GM23338 (cell line): ENCODE measurements at regions not wholly inside any gene's neighbourhood (a gene's known extent, or its start where the extent isn't known, plus 50 kb on each side); places are given as distances from the start of the nearest gene placed in this dataset.
A peak's percentile ranks its signal among the peaks of the same experiment; 100 is the strongest.

Experiments
- ATAC-seq: fragments of 200-7000 bp; cut with Tn5 transposase; 3 replicates; pipeline ENCODE4 v1.9.1; 2020
- DNase-seq: peaks from one replicate; pipeline ENCODE4 v3.0.0-alpha.2; 2015; ENCODE audit warnings: low spot score
- H2AFZ ChIP-seq: fragments of 200-600 bp; sonication (generic); 2 replicates; pipeline ENCODE4 v1.8.0; 2016; ENCODE audit warnings: antibody characterized with exemption, mild to moderate bottlenecking, moderate library complexity
- H3F3A ChIP-seq: fragments of 200-600 bp; sonication (generic); replicated peaks from 2 replicates; pipeline ENCODE4 v1.8.0; 2017; ENCODE audit warnings: antibody characterized with exemption, mixed run types, low read depth
- H3K27ac ChIP-seq: fragments of 200-600 bp; sonication (generic); 2 replicates; pipeline ENCODE4 v1.6.1; 2016; ENCODE audit warnings: low read depth
- H3K27me3 ChIP-seq: fragments of 200-600 bp; sonication (generic); 2 replicates; pipeline ENCODE4 v1.8.0; 2016; ENCODE audit warnings: mild to moderate bottlenecking, mixed run types, moderate library complexity; ENCODE audit not compliant: insufficient read depth
- H3K36me3 ChIP-seq: fragments of 200-600 bp; sonication (generic); 2 replicates; pipeline ENCODE4 v1.8.0; 2016; ENCODE audit warnings: mild to moderate bottlenecking; ENCODE audit not compliant: insufficient read depth
- H3K4me1 ChIP-seq: fragments of 200-600 bp; sonication (generic); 2 replicates; pipeline ENCODE4 v1.8.0; 2016; ENCODE audit warnings: mild to moderate bottlenecking, moderate library complexity; ENCODE audit not compliant: insufficient read depth
- H3K4me2 ChIP-seq: fragments of 200-600 bp; sonication (generic); 2 replicates; pipeline ENCODE4 v1.7.1; 2017; ENCODE audit warnings: mixed run types
- H3K4me3 ChIP-seq: fragments of 200-600 bp; sonication (generic); 2 replicates; pipeline ENCODE4 v1.6.1; 2016; ENCODE audit warnings: mixed run types
- H3K79me2 ChIP-seq: fragments of 200-600 bp; sonication (generic); replicated peaks from 2 replicates; pipeline ENCODE4 v1.8.0; 2017; ENCODE audit warnings: mild to moderate bottlenecking; ENCODE audit not compliant: insufficient read depth
- H3K9me2 ChIP-seq: fragments of 200-600 bp; sonication (generic); 2 replicates; pipeline ENCODE4 v1.8.0; 2017; ENCODE audit not compliant: insufficient read depth
- H4K20me1 ChIP-seq: fragments of 200-600 bp; sonication (generic); replicated peaks from 2 replicates; pipeline ENCODE4 v1.8.0; 2017; ENCODE audit warnings: mild to moderate bottlenecking; ENCODE audit not compliant: insufficient read depth
- H3K27ac Mint-ChIP-seq: 2 replicates; pipeline ENCODE4 v1.8.0; 2020; ENCODE audit warnings: inconsistent platforms, mild to moderate bottlenecking, moderate library complexity, mixed read lengths
- H3K27me3 Mint-ChIP-seq: 3 replicates; pipeline ENCODE4 v1.8.0; 2022; ENCODE audit warnings: low read depth, mild to moderate bottlenecking, moderate library complexity, mixed read lengths, inconsistent platforms; ENCODE audit not compliant: insufficient read depth, poor library complexity
- H3K36me3 Mint-ChIP-seq: 3 replicates; pipeline ENCODE4 v1.8.0; 2021; ENCODE audit warnings: low read depth, mild to moderate bottlenecking, inconsistent platforms, moderate library complexity, mixed read lengths
- H3K4me1 Mint-ChIP-seq: 3 replicates; pipeline ENCODE4 v1.8.0; 2020; ENCODE audit warnings: mild to moderate bottlenecking, inconsistent platforms, mixed read lengths
- H3K4me3 Mint-ChIP-seq: 3 replicates; pipeline ENCODE4 v1.8.0; 2021; ENCODE audit warnings: moderate library complexity, mild to moderate bottlenecking, inconsistent platforms, mixed read lengths
- H3K9me3 Mint-ChIP-seq: 3 replicates; pipeline ENCODE4 v1.8.0; 2020; ENCODE audit warnings: moderate library complexity, mild to moderate bottlenecking, inconsistent platforms, mixed read lengths
- EZH2phosphoT487 ChIP-seq: fragments of 200-600 bp; sonication (generic); IDR thresholded peaks from one replicate; pipeline ENCODE4 v1.8.1; 2018; ENCODE audit warnings: antibody characterized with exemption; ENCODE audit not compliant: unreplicated experiment
- TF ChIP-seq, protein P1 (sequence below): fragments of 250-450 bp; sonication (Bioruptor Pico); IDR thresholded peaks from 2 replicates; pipeline ENCODE4 v1.5.0; 2020; ENCODE audit warnings: mild to moderate bottlenecking, moderate library complexity
- TF ChIP-seq, protein P2 (sequence below), 2 experiments: fragments of 200-600 bp in 1 of 2; sonication (generic) in 1 of 2; conservative IDR thresholded peaks; 2 replicates each; pipeline versions ENCODE4 v1.5.1 to v1.6.1; 2016 to 2017; ENCODE audit warnings: antibody characterized with exemption in 2 of 2, low read depth in 2 of 2, mild to moderate bottlenecking in 2 of 2, moderate library complexity in 1 of 2

DNA sequence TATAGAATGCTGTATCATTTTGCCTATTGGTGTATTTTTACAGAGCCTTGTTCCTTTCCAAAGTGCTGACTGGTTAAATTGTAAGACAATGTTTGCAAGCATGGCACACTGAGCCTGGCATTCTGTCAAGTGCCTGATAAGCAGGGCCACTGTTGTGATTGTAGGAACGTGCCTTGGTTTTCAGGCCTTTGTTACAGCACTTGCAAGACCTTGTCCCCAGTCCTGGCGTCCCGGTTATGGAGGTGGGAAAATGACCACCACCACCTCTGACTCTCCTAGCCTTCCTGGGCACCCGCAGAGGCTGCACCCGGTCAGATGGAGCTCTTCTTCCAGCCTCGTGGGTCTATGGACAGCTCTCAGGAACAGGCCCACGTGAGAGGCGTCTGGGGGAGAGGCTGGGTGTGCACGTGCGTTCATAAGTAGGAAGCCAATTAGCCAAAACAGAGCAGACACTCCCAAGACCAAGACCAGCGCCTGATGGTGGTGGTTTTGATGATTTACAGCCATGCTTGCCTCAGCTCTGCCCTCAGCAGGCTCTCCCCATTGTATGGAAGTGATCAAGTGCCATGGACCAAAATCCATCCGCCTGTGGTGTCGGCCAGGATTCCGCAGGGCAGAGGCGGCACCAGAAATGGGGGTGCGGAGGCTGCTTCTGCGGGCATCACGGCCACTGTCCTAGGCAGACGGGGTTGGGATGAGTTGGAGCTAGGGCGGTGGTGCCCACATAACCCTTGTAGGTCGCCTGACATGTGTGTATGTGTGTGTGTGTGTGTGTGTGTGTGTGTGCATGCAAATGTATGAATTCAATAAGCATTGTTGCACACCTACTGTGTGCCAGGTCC is 89.8 kb downstream of the RTL6 start:
- no peaks in the 10 kb centered on the region for H3K27me3 ChIP-seq

DNA sequence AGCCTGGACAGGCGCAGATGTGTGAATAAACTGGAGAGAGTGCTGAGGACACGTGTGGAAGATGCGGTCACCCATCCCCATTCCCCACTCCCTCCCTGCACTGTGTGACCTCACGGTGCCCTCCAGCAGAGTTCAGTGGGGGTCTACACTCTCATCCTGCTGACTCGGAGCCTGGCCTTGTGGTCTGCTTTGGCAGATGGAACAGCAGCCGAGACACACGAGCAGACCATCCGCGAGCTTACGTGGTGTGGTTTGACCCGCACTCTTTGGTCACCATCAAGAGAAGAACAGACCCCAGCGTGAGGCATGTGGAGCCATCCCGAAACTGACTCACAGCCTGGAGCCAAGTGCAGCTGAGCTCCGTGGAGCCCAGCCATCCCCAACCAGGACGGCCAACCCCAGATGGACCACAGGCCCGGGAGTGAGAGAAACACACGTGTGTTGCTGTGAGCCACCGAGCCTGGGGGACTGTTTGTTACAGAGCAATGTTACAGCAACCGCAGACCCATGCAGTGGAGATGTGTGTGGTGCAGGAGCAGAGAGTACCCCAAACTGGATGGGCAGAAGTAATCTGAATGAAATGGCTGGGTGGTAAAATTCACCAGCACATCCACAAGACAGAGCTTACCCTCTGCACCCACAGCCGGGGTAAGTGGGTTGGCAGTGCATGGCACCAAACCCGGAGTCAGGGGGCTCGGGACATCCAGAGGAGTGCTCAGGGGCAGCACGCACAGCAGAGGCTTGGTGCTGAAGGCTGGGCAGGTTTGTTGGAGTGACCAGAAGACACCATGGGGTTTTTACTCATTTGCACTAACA is 90.7 kb downstream of the RTL6 start:
- no peak for DNase-seq
- Histone ChIP-seq H3K4me1 (peaks cover 10% of the 10 kb centered on the region), H2AFZ (peak overlapping the region; percentile 94), H3F3A (no peaks in the 10 kb centered on the region), H3K4me2 (peak overlapping the region; percentile 48; the same call in 1 of the 2 replicates), H3K9me2 (no peaks in the 10 kb centered on the region), H3K27ac (no peak overlapping the region), H3K79me2 (no peaks in the 10 kb centered on the region), H3K27me3 (no peaks in the 10 kb centered on the region), H3K36me3 (no peaks in the 10 kb centered on the region), H4K20me1 (no peaks in the 10 kb centered on the region), H3K4me3 (no peak overlapping the region)
- TF ChIP-seq, protein P1, sequence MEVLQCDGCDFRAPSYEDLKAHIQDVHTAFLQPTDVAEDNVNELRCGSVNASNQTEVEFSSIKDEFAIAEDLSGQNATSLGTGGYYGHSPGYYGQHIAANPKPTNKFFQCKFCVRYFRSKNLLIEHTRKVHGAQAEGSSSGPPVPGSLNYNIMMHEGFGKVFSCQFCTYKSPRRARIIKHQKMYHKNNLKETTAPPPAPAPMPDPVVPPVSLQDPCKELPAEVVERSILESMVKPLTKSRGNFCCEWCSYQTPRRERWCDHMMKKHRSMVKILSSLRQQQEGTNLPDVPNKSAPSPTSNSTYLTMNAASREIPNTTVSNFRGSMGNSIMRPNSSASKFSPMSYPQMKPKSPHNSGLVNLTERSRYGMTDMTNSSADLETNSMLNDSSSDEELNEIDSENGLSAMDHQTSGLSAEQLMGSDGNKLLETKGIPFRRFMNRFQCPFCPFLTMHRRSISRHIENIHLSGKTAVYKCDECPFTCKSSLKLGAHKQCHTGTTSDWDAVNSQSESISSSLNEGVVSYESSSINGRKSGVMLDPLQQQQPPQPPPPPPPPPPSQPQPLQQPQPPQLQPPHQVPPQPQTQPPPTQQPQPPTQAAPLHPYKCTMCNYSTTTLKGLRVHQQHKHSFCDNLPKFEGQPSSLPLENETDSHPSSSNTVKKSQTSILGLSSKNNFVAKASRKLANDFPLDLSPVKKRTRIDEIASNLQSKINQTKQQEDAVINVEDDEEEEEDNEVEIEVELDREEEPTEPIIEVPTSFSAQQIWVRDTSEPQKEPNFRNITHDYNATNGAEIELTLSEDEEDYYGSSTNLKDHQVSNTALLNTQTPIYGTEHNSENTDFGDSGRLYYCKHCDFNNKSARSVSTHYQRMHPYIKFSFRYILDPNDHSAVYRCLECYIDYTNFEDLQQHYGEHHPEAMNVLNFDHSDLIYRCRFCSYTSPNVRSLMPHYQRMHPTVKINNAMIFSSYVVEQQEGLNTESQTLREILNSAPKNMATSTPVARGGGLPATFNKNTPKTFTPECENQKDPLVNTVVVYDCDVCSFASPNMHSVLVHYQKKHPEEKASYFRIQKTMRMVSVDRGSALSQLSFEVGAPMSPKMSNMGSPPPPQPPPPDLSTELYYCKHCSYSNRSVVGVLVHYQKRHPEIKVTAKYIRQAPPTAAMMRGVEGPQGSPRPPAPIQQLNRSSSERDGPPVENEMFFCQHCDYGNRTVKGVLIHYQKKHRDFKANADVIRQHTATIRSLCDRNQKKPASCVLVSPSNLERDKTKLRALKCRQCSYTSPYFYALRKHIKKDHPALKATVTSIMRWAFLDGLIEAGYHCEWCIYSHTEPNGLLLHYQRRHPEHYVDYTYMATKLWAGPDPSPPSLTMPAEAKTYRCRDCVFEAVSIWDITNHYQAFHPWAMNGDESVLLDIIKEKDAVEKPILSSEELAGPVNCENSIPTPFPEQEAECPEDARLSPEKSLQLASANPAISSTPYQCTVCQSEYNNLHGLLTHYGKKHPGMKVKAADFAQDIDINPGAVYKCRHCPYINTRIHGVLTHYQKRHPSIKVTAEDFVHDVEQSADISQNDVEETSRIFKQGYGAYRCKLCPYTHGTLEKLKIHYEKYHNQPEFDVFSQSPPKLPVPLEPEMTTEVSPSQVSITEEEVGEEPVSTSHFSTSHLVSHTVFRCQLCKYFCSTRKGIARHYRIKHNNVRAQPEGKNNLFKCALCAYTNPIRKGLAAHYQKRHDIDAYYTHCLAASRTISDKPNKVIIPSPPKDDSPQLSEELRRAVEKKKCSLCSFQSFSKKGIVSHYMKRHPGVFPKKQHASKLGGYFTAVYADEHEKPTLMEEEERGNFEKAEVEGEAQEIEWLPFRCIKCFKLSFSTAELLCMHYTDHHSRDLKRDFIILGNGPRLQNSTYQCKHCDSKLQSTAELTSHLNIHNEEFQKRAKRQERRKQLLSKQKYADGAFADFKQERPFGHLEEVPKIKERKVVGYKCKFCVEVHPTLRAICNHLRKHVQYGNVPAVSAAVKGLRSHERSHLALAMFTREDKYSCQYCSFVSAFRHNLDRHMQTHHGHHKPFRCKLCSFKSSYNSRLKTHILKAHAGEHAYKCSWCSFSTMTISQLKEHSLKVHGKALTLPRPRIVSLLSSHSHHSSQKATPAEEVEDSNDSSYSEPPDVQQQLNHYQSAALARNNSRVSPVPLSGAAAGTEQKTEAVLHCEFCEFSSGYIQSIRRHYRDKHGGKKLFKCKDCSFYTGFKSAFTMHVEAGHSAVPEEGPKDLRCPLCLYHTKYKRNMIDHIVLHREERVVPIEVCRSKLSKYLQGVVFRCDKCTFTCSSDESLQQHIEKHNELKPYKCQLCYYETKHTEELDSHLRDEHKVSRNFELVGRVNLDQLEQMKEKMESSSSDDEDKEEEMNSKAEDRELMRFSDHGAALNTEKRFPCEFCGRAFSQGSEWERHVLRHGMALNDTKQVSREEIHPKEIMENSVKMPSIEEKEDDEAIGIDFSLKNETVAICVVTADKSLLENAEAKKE (CRISPR knock-in tag): no peak
- no peaks in the 10 kb centered on the region for H3K36me3 Mint-ChIP-seq
- no peaks in the 10 kb centered on the region for H3K9me3 Mint-ChIP-seq
- H3K27me3 Mint-ChIP-seq: peaks cover 10% of the 10 kb centered on the region
- H3K4me1 Mint-ChIP-seq: peaks cover 17% of the 10 kb centered on the region
- ATAC-seq: no peak
- no peak overlapping the region for H3K4me3 Mint-ChIP-seq
- H3K27ac Mint-ChIP-seq: peak overlapping the region; percentile 57; the same call in 1 of the 2 replicates

More for the DNA sequence above, 89.8 kb downstream of the RTL6 start:
- H2AFZ ChIP-seq: no peak overlapping the region
- no peaks in the 10 kb centered on the region for H3F3A ChIP-seq
- no peak overlapping the region for H3K4me2 ChIP-seq
- ATAC-seq (no peak), DNase-seq (no peak)
- H3K9me2 ChIP-seq: no peaks in the 10 kb centered on the region
- H3K36me3 ChIP-seq: no peaks in the 10 kb centered on the region
- Mint-ChIP-seq H3K27me3 (peaks cover 10% of the 10 kb centered on the region), H3K9me3 (no peaks in the 10 kb centered on the region), H3K27ac (no peak overlapping the region), H3K4me3 (no peak overlapping the region), H3K4me1 (peaks cover 17% of the 10 kb centered on the region), H3K36me3 (no peaks in the 10 kb centered on the region)
- no peaks in the 10 kb centered on the region for H3K79me2 ChIP-seq
- H3K27ac ChIP-seq: no peak overlapping the region
- TF ChIP-seq, protein P2, sequence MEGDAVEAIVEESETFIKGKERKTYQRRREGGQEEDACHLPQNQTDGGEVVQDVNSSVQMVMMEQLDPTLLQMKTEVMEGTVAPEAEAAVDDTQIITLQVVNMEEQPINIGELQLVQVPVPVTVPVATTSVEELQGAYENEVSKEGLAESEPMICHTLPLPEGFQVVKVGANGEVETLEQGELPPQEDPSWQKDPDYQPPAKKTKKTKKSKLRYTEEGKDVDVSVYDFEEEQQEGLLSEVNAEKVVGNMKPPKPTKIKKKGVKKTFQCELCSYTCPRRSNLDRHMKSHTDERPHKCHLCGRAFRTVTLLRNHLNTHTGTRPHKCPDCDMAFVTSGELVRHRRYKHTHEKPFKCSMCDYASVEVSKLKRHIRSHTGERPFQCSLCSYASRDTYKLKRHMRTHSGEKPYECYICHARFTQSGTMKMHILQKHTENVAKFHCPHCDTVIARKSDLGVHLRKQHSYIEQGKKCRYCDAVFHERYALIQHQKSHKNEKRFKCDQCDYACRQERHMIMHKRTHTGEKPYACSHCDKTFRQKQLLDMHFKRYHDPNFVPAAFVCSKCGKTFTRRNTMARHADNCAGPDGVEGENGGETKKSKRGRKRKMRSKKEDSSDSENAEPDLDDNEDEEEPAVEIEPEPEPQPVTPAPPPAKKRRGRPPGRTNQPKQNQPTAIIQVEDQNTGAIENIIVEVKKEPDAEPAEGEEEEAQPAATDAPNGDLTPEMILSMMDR (conservative IDR thresholded peaks at IDR 0.05; ENCODE audit: low read depth in 2 of 2): no peak
- no peak for TF ChIP-seq EZH2phosphoT487
- no peaks in the 10 kb centered on the region for H4K20me1 ChIP-seq
- H3K4me3 ChIP-seq: no peak overlapping the region
- peaks cover 10% of the 10 kb centered on the region for H3K4me1 ChIP-seq
